ENCODE measurements at regions not wholly inside any gene's neighbourhood (a gene's known extent, or its start where the extent isn't known, plus 50 kb on each side); places are given as distances from the start of the nearest gene placed in this dataset.

DNA sequence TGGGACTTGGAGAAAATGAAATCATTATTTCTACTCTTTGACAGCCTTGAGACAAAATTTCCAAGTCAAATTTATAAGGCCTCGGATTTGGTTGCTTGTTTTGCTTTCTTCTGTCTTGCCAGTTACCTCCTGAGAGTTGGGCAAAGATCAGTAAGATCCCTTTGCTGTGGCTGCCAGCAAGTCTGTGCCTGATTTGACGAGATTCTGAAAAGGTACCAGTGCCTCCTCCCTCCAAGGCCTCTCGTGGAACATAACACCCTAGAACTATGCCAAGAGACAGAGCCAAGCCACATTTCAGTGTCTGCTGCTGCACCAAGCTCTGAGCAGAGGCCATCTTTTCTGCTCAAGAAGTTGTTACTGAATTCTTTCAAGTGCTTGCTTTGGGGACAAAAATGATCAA lies 61.0 kb downstream of the GTPBP8 start:
- no peak overlapping the region for H3K9ac ChIP-seq (ENCODE audit: low read depth, low read length)

DNA sequence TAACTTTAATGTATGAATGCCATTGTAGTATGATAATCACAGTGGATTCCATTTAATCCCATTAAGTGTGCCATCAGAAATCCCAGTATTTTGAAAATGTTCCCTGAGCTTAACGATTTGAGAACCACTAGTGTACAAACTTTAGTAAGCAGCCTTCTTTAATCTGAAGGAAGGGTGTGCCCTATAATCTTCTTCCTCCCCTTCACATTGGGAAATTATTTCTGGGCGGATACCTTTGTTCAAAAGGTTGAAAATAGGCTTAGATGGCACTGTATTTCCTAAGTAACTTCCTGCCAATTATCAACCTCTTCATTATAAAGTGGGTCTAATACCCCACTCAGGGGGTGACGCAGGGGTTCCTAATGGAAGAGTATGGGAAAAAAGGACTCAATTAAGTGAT lies 62.4 kb downstream of the GTPBP8 start:
- H3K9me3 ChIP-seq (ENCODE audit: control insufficient read depth, insufficient read depth, low read length): no peaks in the 10 kb centered on the region
- no peaks in the 10 kb centered on the region for H3K36me3 ChIP-seq (ENCODE audit: control insufficient read depth, insufficient read depth, low read length)
- 0 out of 2 replicates have a peak, but pooled peaks cover 6% of the 10 kb centered on the region for H3K4me1 ChIP-seq (ENCODE audit: control insufficient read depth, insufficient read depth, low read length)
- no peak overlapping the region for H3K27ac ChIP-seq (ENCODE audit: low read depth, low read length)
- no peak overlapping the region for H3K4me3 ChIP-seq (ENCODE audit: low read depth, low read length)
- 0 out of 2 replicates have a peak, but pooled peaks cover 7% of the 10 kb centered on the region for H3K27me3 ChIP-seq (ENCODE audit: control insufficient read depth, insufficient read depth, low read length)
- no peak overlapping the region for H3K9ac ChIP-seq (ENCODE audit: low read depth, low read length)

More for the DNA sequence above, 61.0 kb downstream of the GTPBP8 start:
- no peaks in the 10 kb centered on the region for H3K9me3 ChIP-seq (ENCODE audit: control insufficient read depth, insufficient read depth, low read length)
- H3K36me3 ChIP-seq (ENCODE audit: control insufficient read depth, insufficient read depth, low read length): no peaks in the 10 kb centered on the region
- no peak overlapping the region for H3K4me3 ChIP-seq (ENCODE audit: low read depth, low read length)
- H3K4me1 ChIP-seq (ENCODE audit: control insufficient read depth, insufficient read depth, low read length): 0 out of 2 replicates have a peak, but pooled peaks cover 6% of the 10 kb centered on the region
- 0 out of 2 replicates have a peak, but pooled peaks cover 7% of the 10 kb centered on the region for H3K27me3 ChIP-seq (ENCODE audit: control insufficient read depth, insufficient read depth, low read length)
- H3K27ac ChIP-seq (ENCODE audit: low read depth, low read length): no peak overlapping the region

DNA sequence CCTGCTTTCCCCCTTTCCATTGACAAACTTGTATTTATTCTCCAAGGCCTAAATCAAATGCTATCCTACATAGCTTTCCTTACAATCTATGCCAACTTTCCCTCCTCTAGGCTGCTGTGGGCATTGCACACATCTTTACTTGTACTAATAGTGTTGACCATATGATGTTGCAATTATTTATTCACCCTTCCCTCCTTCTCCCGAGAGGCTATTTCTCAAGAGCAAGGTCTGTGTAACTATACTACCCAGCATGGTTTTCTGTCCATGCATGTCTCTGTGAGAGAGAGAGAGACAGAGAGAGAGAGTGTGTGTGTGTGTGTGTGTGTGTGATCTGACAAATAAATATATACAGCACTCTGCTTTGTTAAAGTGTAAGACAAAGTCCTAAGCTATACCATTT lies 63.8 kb downstream of the GTPBP8 start:
- Histone ChIP-seq H3K4me1 (ENCODE audit: control insufficient read depth, insufficient read depth, low read length) (0 out of 2 replicates have a peak, but pooled peaks cover 6% of the 10 kb centered on the region), H3K4me3 (ENCODE audit: low read depth, low read length) (no peak overlapping the region), H3K27me3 (ENCODE audit: control insufficient read depth, insufficient read depth, low read length) (0 out of 2 replicates have a peak, but pooled peaks cover 7% of the 10 kb centered on the region), H3K36me3 (ENCODE audit: control insufficient read depth, insufficient read depth, low read length) (no peaks in the 10 kb centered on the region), H3K27ac (ENCODE audit: low read depth, low read length) (no peak overlapping the region), H3K9me3 (ENCODE audit: control insufficient read depth, insufficient read depth, low read length) (no peaks in the 10 kb centered on the region), H3K9ac (ENCODE audit: low read depth, low read length) (no peak overlapping the region)

DNA sequence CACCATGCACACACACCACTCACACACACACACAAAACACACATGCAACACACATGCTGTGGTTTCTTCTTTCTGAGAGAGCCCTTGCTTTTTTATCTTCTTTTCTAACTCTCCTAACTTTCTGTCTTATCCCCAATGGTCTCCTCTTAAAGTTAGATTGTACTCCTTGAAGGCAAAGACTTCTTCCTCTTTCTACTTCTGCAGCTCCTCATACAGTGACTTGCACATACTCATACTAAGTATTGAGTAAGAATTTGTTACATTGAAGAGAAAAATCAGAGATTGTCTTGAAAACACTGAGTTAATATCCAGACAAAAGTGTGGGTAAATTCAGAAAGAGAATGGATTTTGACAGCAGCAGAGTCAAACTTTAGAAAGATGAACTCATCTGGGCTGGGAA lies 64.4 kb downstream of the GTPBP8 start:
- H3K27me3 ChIP-seq (ENCODE audit: control insufficient read depth, insufficient read depth, low read length): 0 out of 2 replicates have a peak, but pooled peaks cover 7% of the 10 kb centered on the region
- H3K9ac ChIP-seq (ENCODE audit: low read depth, low read length): no peak overlapping the region
- H3K36me3 ChIP-seq (ENCODE audit: control insufficient read depth, insufficient read depth, low read length): no peaks in the 10 kb centered on the region
- no peaks in the 10 kb centered on the region for H3K9me3 ChIP-seq (ENCODE audit: control insufficient read depth, insufficient read depth, low read length)
- H3K4me3 ChIP-seq (ENCODE audit: low read depth, low read length): no peak overlapping the region
- H3K4me1 ChIP-seq (ENCODE audit: control insufficient read depth, insufficient read depth, low read length): 0 out of 2 replicates have a peak, but pooled peaks cover 6% of the 10 kb centered on the region
- H3K27ac ChIP-seq (ENCODE audit: low read depth, low read length): no peak overlapping the region

GRCh38 chr3:113055961-113056360 lies 65.2 kb downstream of the GTPBP8 start:
- Histone ChIP-seq H3K27ac (ENCODE audit: low read depth, low read length) (no peak overlapping the region), H3K36me3 (ENCODE audit: control insufficient read depth, insufficient read depth, low read length) (no peaks in the 10 kb centered on the region), H3K27me3 (ENCODE audit: control insufficient read depth, insufficient read depth, low read length) (0 out of 2 replicates have a peak, but pooled peaks cover 7% of the 10 kb centered on the region), H3K4me3 (ENCODE audit: low read depth, low read length) (no peak overlapping the region), H3K9ac (ENCODE audit: low read depth, low read length) (no peak overlapping the region), H3K9me3 (ENCODE audit: control insufficient read depth, insufficient read depth, low read length) (no peaks in the 10 kb centered on the region), H3K4me1 (ENCODE audit: control insufficient read depth, insufficient read depth, low read length) (0 out of 2 replicates have a peak, but pooled peaks cover 6% of the 10 kb centered on the region)

GRCh38 chr3:113057117-113057516 lies 66.3 kb downstream of the GTPBP8 start:
- Histone ChIP-seq H3K27ac (ENCODE audit: low read depth, low read length) (no peak overlapping the region), H3K27me3 (ENCODE audit: control insufficient read depth, insufficient read depth, low read length) (0 out of 2 replicates have a peak, but pooled peaks cover 3% of the 10 kb centered on the region), H3K4me3 (ENCODE audit: low read depth, low read length) (no peak overlapping the region), H3K36me3 (ENCODE audit: control insufficient read depth, insufficient read depth, low read length) (no peaks in the 10 kb centered on the region), H3K4me1 (ENCODE audit: control insufficient read depth, insufficient read depth, low read length) (no peaks in the 10 kb centered on the region), H3K9me3 (ENCODE audit: control insufficient read depth, insufficient read depth, low read length) (no peaks in the 10 kb centered on the region), H3K9ac (ENCODE audit: low read depth, low read length) (no peak overlapping the region)

- no peak overlapping the region for H3K4me3 ChIP-seq (ENCODE audit: low read depth, low read length)
- H3K9me3 ChIP-seq (ENCODE audit: control insufficient read depth, insufficient read depth, low read length): no peaks in the 10 kb centered on the region
- H3K27ac ChIP-seq (ENCODE audit: low read depth, low read length): no peak overlapping the region
- no peak overlapping the region for H3K9ac ChIP-seq (ENCODE audit: low read depth, low read length)
- no peaks in the 10 kb centered on the region for H3K36me3 ChIP-seq (ENCODE audit: control insufficient read depth, insufficient read depth, low read length)
- H3K4me1 ChIP-seq (ENCODE audit: control insufficient read depth, insufficient read depth, low read length): no peaks in the 10 kb centered on the region
- H3K27me3 ChIP-seq (ENCODE audit: control insufficient read depth, insufficient read depth, low read length): no peaks in the 10 kb centered on the region
These were observed 67.4 kb downstream of the GTPBP8 start for GRCh38 chr3:113058188-113058587.

- H3K27me3 ChIP-seq (ENCODE audit: control insufficient read depth, insufficient read depth, low read length): no peaks in the 10 kb centered on the region
- no peaks in the 10 kb centered on the region for H3K9me3 ChIP-seq (ENCODE audit: control insufficient read depth, insufficient read depth, low read length)
- no peaks in the 10 kb centered on the region for H3K4me1 ChIP-seq (ENCODE audit: control insufficient read depth, insufficient read depth, low read length)
- H3K27ac ChIP-seq (ENCODE audit: low read depth, low read length): no peak overlapping the region
- H3K36me3 ChIP-seq (ENCODE audit: control insufficient read depth, insufficient read depth, low read length): no peaks in the 10 kb centered on the region
- no peak overlapping the region for H3K4me3 ChIP-seq (ENCODE audit: low read depth, low read length)
- no peak overlapping the region for H3K9ac ChIP-seq (ENCODE audit: low read depth, low read length)
These were observed 71.9 kb downstream of the GTPBP8 start for GRCh38 chr3:113062705-113063104.

DNA sequence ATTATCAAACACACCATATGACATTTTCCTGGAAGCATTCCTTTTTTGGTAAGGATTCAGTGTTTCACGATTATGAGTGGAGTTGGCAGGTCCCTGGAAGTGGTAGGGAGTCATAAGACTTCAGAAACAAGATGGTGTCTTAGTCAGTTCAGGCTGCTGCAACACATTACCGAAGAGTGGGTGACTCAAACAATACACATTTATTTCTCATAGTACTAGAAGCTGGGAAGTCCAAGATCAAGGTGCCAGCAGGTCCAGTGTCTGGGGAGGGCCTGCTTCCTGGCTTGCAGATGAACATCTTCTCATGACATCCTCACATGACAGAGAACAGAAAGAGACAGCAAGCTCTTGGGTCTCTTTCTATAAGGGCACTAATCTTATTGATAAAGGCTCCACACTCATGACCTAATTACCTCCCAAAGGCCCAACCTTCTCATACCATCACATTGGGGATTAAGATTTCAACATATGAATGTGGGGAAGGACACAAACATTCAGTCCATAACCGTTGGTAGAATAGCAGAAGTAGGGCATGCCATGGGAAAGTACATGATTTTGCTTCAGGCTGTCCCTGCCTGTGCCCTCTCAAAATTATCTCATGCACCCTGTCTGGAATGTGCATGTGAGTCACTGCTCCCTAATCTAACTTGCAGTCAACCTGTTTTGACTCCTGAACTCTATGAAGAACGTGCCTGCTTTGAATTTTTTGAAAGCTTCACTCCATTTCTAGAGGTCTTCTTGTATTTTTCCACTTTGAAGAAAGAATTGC lies 72.5 kb downstream of the GTPBP8 start:
- Histone ChIP-seq H3K9ac (ENCODE audit: low read depth, low read length) (no peak overlapping the region), H3K4me3 (ENCODE audit: low read depth, low read length) (no peak overlapping the region), H3K4me1 (ENCODE audit: control insufficient read depth, insufficient read depth, low read length) (no peaks in the 10 kb centered on the region), H3K36me3 (ENCODE audit: control insufficient read depth, insufficient read depth, low read length) (no peaks in the 10 kb centered on the region), H3K9me3 (ENCODE audit: control insufficient read depth, insufficient read depth, low read length) (no peaks in the 10 kb centered on the region), H3K27ac (ENCODE audit: low read depth, low read length) (no peak overlapping the region), H3K27me3 (ENCODE audit: control insufficient read depth, insufficient read depth, low read length) (no peaks in the 10 kb centered on the region)

DNA sequence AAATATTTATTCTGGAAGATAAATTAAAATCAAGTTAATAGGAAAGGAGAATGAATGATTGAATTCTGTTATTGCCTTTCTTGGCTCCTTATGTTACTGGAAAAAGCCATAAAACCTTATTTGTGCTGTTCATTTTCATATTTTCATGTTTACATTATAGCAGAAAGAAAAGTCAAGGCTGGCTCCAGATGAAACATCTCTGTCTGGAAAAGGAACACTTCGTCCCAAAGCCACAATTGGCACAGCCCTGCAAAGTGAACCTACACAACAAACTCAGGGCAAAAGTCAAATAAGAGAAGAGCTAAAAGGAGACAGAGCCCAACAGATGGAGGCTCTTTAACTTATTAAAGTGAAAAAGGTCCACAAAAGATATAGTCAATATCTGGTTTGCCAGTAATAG lies 73.4 kb downstream of the GTPBP8 start:
- no peaks in the 10 kb centered on the region for H3K27me3 ChIP-seq (ENCODE audit: control insufficient read depth, insufficient read depth, low read length)
- H3K9ac ChIP-seq (ENCODE audit: low read depth, low read length): no peak overlapping the region
- no peaks in the 10 kb centered on the region for H3K4me1 ChIP-seq (ENCODE audit: control insufficient read depth, insufficient read depth, low read length)
- no peaks in the 10 kb centered on the region for H3K36me3 ChIP-seq (ENCODE audit: control insufficient read depth, insufficient read depth, low read length)
- H3K9me3 ChIP-seq (ENCODE audit: control insufficient read depth, insufficient read depth, low read length): no peaks in the 10 kb centered on the region
- H3K27ac ChIP-seq (ENCODE audit: low read depth, low read length): no peak overlapping the region
- H3K4me3 ChIP-seq (ENCODE audit: low read depth, low read length): no peak overlapping the region

DNA sequence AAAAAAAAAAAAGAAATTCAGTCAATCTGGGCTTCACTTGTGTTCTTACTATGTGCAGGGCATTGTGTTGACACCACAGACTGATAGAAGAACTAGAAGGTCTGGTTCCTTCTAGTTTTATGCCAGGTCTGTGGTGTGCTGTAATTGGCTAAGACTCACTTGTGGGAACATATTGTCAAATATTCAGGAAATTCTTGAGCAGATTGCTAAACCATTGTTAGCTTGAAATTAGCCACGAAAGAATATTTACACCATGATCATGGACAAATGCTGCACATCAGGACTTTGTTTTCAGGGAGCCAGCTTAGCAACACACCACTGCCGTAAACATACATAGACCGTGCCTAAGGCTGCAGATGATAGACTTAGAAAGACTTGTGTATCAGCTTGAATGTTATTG lies 74.6 kb downstream of the GTPBP8 start:
- H3K36me3 ChIP-seq (ENCODE audit: control insufficient read depth, insufficient read depth, low read length): no peaks in the 10 kb centered on the region
- H3K9ac ChIP-seq (ENCODE audit: low read depth, low read length): no peak overlapping the region
- H3K4me1 ChIP-seq (ENCODE audit: control insufficient read depth, insufficient read depth, low read length): no peaks in the 10 kb centered on the region
- H3K27me3 ChIP-seq (ENCODE audit: control insufficient read depth, insufficient read depth, low read length): no peaks in the 10 kb centered on the region
- no peaks in the 10 kb centered on the region for H3K9me3 ChIP-seq (ENCODE audit: control insufficient read depth, insufficient read depth, low read length)
- no peak overlapping the region for H3K4me3 ChIP-seq (ENCODE audit: low read depth, low read length)
- no peak overlapping the region for H3K27ac ChIP-seq (ENCODE audit: low read depth, low read length)
